Embryonic facial prominence (tissue), 1 donor: ENCODE measurements at regions not wholly inside any gene's neighbourhood (a gene's known extent, or its start where the extent isn't known, plus 50 kb on each side); places are given as distances from the start of the nearest gene placed in this dataset.

Experiments used
- DNase-seq: peaks from one replicate; pipeline ENCODE4 v3.0.0-alpha.2; 2016; ENCODE audit errors: extremely low spot score

DNA sequence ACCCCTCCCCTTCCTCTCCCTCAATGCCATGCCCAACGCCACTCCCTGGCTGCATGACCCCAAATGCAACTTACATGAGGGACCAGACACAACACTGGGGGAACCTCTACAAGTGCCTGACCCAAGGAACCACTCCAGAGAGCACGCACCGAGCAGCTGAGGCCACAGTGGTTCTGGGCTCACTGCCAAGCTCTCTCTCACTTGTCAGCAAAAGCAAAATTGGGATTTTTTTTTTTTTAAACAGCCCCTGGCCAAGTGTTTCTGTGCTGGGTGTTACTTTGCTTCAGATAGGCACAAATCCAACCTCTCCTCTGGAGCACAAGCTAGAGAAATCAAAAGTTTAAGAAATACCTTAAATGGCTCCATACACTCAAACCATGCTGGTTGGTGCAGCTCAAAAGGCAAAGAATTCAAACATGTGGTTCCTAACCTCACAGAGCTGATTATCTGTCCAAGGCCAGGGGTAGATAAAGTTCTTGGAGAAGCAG lies 363.0 kb downstream of the SETD4 start:
- no peak for DNase-seq

DNA sequence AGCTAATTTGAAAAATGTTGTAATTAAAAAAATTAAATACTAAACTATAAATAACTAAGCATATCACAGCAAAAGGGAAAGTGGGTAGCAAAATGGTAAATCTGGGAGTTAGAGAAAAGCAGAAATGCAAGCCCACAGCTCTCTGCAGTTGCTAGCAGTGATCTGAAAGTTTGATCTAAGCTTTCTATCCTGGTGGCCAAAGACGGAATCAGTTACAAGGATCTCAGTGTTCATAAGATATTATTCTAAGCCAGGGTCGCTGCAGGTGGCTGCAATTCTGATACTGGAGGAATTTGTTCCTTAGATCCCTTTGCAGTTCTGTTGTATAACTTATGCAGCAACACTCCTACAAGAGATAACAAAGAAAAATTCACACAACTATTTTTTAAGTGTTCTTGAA lies 363.7 kb downstream of the SETD4 start:
- no peak for DNase-seq

DNA sequence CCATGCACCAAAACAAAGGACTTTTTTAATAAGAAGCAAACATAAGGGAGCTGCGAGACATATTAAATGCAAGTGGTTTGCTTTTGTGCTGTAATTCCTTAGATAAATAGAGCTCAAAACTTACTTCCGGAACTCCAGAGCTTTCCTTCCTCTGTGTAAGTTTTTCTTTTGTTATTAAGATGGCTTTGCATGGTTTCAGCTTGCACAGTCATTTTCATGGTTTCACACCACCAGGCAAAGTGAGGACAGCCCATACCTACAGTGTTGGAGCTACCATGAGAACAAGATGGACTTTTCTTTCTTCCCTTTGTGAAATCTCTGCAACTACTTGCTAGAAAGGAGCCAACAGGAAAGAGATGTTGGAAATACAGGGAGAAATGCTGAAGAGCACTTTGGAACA lies 368.0 kb downstream of the SETD4 start:
- DNase-seq, result no peak

DNA sequence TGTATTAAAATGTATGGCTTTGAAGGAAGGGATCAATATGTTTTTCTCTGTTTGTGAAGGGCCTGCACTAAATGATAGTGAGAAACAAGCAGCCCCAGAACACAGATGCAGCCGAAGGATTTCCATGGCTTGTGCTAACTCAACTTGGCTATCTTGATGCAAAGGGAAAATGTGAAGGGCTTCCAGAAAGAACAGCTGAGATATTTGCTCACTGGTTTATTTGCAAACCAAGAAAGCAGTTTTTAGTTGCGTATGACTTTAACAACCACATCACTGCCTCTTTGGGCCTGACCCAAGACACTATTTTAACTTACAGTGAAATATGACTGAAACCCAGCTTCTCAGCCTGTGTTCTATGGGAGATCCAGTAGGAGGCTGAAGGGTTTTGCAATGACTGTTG lies 369.9 kb downstream of the SETD4 start:
- no peak for DNase-seq

DNA sequence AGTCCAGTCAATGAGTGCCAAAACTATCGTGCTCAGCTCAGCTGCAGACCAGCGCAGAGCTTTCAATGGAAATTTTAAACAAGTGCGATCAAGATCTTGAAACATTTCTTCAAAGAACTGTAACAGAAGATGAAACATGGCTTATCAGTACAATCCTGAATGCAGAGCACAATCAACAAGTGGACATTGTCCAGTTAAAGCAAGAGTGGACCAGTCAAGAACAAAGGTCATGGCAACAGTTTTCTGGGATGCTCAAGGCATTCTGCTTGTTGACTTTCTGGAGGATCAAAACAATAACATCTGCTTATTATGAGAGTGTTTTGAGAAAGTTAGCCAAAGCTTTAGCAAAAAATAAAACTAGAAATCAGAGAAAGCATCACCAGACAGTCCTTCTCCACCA lies 374.2 kb downstream of the SETD4 start:
- no peak for DNase-seq

DNA sequence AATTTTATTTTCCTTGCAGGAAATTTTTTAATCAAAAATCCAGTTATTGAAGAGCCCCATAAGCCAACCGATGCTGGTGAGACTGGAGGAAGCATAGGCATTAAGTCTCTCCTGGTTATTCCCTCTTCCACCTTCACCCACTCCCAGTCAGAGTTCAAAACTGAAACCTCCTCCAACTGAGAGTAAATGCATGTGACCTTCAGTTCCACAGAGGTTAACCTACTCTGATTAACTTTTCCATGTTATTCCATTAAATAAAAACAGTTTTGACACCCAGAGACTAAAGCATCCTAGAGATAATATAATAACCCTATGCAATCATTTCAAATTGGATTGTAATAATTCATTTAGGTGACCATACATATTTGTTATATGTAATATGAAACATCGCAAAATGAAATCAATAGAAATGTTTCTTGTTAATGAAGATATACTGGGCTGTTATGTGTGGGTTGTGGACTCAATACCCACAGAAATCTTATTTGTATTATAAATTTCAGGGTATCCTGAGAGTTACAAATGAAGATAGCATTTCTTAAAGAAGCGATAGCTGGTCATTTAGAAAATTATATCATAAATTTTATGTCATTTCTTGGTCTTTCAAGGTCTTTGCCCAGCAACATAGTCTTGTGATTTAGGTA lies 376.5 kb downstream of the SETD4 start:
- no peak for DNase-seq

DNA sequence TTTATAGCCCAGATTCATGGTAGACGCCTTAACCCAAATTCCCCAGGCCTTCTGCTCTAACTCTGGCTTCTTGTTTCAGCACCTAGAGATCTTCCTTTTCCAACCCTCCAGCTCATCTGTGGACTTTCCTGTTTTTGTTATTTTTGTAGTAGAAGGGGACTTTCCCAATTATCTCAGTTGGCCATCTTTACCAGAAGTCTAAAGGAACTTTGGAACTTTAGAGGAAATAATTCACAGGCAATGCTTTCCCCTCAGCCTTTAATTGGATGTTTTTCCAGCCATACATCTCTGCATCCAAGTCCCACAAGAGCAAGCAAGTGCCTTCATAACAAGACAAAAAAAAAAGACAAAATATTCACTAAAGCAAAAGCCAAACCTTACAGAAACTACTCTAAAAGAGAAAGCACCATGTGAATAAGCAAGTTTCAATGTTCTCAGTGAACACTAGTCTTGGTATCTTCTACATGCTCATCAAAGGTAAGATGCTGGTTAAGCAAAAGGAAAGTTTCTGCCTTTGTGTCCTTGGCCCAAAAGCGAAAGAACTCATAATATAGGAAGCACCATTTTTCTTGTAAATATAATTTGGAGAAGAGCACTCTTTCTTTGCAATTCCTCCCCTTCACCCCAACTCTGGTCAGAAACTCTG lies 377.3 kb downstream of the SETD4 start:
- DNase-seq, result no peak

DNA sequence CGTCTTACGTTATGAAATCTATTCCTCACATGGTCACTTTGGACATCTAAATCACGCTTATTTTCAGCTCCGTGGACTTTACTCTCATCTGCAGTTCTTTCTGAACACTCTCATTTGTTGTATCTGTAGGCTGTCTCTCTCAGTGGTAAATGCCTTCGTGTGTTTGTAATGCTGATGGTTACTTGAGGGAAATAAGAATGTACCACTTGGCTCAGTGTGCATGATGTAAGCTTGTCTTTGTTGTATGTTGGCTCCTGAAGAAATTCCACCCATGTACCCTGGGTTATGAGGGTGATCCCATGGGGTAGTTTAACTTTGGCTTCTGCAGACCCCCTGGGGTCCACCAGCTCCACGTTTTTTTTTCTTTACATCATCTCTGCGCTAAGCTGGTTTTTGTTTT lies 378.4 kb downstream of the SETD4 start:
- DNase-seq, result no peak

DNA sequence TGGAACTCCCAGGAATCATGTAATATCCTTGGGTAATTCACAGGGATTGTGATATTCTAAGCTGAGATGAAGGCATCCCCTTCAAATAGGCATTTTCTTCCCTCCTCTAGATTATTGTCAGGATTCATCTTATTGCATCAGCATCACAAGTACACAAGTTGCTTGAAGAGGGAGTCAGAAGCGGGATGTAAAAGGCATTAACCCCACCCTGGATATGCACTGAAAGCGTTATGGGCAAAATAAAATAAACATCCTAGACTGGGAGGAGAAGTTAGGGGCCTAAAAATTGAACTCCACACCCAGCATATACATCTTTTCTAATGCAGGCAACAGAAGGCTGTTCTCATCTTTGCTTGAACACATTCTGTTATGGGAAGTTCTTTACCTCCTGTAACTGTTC lies 381.2 kb downstream of the SETD4 start:
- DNase-seq, result no peak

DNA sequence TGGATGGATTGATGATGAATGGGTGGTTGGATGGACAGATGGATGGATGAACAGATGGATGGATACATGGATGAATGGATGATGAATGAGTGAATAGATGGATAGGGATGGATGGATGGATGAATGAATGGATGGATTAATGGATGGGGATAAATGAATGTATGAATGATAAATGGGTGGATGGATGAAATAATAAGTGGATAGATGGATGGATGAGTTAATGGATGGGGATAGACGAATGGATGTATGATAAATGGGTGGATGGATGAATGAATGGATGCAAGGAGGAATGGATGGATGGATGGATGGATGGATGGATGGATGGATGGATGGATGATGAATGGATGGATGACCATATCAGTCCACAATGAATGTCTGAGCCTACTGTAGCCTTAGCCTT lies 381.9 kb downstream of the SETD4 start:
- DNase-seq, result no peak

DNA sequence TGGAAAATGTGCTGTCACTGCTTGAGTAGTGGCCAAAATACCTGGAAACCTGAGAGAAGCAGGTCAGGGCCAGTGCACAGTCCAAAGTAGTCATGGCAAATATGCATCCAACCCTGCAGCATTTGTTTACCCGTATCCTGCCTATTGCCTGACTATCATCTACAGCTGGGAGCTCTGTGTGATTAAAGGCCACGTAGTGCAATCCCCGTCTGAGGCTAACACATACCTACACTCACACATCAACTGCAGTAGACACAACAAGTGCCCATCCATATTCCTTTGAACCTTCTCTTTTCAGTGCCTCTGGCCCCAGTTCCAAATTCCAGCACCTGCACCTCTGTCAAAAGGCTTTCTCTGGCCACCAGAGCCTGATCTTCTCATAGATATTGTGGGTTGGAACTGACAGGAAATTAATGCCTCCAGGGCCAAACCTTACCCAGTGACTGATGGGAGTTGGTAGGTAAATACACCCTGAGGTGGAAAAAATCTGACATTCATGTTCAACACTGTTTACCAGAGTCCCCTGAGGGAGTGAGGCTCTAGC lies 383.0 kb downstream of the SETD4 start:
- DNase-seq, result no peak

DNA sequence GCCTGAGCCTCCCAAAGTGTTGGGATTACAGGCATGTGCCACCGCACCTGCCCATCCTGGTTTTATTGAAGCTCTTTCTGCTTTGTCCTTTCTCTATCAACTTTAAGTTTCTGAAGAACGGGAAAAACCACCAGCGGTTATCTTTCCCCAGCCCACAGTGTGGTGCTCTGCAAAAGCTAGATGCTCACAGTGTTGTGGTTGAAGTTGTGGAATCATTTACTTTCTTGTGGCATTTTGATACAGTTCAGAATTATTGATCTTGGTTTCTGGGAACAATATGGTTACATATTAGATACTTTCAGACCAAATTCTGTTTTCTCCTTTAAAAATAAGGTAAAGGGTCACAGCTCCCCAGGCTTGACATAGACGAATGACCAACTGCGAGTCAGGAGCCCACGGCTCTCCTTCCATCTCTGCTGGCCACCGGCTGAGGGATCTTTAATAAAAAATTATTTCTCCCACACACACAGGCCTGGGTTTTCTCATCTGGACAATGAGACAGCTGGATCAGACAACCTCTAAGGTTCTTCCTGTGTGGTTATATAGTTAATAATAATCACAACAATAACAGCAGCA lies 385.3 kb downstream of the SETD4 start:
- DNase-seq, result no peak

DNA sequence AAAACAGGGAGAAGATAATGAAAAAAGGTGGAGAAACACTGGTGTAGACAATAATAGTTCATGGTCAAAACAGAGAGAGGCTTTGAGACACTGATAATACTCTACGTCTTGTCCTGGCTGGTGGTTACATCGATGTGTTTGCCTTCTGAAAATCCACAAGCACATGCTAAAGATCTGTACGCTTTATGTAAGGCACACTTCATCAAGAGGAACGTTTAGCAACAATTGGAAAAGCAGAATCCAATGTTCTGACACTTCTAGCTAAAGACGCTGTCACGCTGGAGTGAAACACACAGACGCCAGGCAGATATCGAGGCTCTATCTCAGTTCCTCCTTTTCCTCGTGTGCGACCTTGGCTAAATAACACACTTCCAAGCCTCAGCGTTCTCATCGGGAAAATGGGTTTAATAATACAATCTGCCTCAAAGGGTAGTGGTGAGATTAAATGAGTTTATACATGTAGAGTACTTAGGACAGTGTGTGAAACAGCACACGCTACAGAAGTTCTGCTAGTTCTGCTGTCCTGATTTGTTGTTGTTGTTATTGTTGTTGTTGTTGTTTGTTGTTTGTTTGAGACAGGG lies 386.1 kb downstream of the SETD4 start:
- no peak for DNase-seq

DNA sequence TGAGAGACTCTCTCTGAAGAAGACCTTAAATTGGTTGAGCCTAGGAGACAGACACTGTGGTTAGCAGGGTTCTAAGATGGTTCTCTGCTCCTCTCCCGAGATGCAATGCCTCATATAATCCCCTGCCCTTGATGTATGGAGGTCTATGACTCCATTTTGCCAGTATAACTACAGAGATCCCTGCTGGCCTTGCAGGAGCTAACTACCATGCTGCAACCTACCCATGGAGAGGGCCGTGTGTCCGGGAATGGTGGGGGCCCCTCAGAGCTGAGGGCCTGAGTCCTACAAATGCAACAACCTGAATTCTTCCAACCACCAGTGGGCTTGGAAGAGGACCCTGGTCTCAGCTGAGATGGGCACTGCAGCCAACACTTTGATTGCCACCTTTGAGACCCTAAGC lies 388.0 kb downstream of the SETD4 start:
- DNase-seq, result no peak

DNA sequence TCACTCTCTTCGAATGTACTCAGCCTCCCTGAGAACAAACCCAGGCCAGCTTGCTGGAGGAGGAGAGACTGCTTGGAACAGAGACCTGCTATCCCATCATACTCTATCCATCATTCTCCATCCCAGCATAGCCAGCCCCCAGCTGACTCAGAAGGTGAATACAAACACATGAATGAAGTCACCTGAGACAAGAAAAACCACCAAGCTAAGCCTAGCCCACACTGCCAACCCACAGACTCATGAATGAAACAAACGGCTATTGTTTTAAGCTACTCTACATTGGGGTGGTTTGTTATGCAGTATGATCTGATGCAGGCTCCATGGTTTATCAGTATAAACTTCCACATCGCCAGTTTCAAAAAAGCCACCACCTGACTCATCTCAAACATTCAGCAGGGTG lies 395.6 kb downstream of the SETD4 start:
- no peak for DNase-seq

DNA sequence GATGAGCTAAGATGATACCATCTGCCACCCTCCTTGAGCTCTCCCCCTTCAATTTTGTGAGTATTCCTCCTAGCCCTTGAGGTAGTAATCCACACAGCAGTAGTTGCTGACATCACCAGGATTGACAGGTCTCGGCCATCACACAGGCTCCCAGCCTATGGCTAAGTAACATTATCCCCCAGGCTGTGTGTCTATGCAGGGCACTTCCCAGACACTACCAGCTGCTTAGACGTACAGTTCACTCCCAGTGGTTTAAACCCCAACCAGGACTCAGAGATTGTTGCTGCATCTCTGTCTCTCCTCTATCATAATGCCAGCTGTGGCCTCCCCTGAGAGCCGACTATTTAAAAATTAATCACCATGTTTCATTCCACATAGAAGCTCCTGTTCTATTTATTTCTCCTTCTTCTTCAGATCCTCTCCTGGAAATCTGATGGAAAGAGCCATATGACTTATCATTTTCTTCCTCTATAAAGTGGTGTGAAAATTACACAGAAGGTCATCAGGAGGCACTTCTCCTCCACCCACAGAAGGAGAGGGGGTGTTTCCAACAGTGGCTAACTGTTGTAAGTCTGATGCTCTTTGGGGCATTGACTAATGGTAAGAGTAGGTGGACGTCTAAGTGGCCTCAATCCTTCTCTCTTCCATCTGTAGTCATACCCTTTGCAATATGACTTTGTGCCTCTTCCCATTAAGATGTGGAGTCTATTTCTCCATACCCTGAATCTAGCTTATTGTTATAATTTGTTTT lies 396.3 kb downstream of the SETD4 start:
- DNase-seq, result no peak

DNA sequence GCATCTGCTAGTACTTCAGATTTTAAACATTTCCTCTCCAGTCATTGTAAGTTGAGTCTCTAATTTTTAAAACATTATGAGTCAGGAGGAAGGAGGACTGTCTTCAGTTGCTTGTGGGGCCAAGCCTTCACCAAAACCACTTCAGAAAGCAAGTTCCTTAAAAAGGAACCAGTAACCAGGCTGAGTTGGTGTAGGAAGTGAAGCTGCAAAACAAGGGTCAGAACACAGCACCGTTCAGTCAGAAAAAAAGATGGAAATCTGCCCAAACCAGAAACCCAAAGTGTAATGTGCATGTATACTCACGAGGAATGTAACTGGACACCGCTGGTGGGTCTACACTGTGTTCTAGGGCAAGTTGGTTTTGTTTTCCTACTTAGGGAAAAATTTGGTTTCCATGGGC lies 402.1 kb downstream of the SETD4 start:
- DNase-seq, result no peak

DNA sequence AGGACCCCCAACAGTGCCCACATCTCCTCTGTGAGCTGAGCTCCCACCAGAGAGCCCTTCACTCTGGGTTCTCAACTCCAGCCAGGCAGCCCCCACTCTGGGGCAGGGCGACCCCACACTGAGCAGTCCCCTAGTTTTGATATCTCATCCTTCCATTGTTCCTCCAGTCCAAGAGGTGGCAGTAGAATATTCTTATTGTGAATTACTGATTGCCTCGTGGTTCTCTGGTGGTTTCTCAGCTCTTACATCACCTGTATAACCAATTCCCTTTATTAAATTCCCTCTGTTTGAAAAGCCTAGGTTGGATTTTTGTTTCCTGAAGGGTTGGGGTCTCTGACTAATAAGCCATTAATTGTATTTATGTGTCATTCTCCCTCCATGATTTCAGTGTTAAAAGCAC lies 407.5 kb downstream of the SETD4 start:
- DNase-seq, result no peak

DNA sequence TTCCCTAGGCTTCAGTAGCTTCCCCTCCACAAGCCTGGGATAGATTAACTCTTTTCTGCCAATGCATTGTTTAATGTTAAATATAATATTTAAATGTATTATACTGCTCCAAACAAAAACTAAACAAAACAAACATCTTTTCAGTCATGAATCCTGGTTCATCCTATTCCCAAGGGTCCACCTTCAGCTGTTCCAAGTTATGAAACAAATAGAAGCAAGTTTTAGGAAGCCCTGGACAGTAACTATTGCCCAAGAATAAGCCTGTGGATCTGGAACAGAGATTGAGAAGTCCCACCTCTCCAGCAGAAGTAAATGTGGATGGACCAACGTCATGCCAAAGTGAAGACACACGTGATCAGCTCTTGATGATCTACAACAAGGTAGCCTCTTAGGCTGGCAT lies 408.1 kb downstream of the SETD4 start:
- DNase-seq, result no peak

DNA sequence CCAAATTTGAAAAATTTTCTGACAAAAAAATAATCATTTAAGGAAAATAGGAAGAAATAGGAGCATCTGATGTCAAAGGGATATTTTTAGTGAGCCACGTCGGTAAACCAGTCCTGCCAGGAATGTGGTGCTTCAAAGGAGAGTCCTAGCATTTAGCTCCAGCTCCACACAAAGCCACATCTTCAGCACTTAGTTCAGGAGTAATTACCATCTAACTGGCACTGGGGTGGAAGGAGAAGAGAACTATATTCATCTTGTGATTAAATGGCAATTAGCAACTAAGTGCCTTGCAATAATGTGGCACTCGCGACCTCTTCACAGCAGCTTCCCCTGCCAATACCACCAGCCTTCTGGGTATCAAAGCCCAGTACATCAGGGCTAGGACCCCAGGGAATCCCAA lies 409.1 kb downstream of the SETD4 start:
- DNase-seq, result no peak

DNA sequence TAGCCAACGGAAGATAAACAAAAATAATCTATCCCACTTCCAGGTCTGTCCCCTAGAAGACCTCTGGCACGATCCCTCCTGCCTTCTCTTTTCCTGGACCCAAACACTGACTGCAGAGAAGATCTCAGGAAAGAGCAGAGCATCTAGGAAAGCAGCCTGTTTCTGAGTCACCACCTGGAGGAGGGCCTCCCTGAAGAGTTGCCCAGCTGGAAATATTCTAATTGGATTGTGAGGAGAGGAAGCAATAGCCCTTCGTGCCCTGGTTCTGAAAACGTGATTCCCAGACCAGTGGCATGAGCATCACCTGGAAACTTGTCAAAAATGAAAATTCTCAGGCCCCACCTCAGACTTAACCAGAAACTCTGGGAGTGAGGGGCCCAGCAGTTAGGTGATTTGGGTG lies 411.1 kb downstream of the SETD4 start:
- no peak for DNase-seq

DNA sequence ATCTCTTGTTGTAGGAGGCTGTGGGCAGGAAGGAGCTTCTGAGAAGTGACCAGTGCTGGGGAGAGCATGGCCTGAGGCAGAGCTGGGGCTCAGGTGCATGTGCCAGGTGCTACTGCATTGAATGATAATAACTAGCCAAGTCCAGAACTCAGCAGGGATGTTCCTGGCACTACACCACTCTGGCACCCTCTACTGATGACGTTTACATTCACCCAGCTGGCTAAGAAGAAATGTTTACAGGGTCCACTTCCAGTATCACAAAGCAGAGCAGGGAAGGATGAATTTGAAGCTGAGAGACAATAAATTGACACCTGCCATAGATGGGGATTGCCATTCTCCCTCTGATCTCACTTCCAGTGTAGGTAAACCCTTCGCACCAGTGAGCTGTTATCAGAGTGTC lies 411.8 kb downstream of the SETD4 start:
- no peak for DNase-seq
